ENCODE measurements at regions not wholly inside any gene's neighbourhood (a gene's known extent, or its start where the extent isn't known, plus 50 kb on each side); places are given as distances from the start of the nearest gene placed in this dataset.
A peak's percentile ranks its signal among the peaks of the same experiment; 100 is the strongest.
"Not testable (repeated sequence)": the region's sequence is repeated elsewhere in the genome, so short reads cannot be mapped to it uniquely, and the experiment has no call there.

- Histone ChIP-seq H3K27me3 (ENCODE audit: control insufficient read depth, insufficient read depth, low read length) (no peaks in the 10 kb centered on the region), H3K36me3 (ENCODE audit: control insufficient read depth, insufficient read depth, low read length) (no peaks in the 10 kb centered on the region), H3K4me3 (ENCODE audit: low read depth, low read length) (no peak overlapping the region), H3K4me1 (ENCODE audit: control insufficient read depth, insufficient read depth, low read length) (peaks cover 30% of the 10 kb centered on the region), H3K27ac (ENCODE audit: low read depth, low read length) (peak overlapping the region; percentile 57), H3K9ac (ENCODE audit: low read depth, low read length) (no peak overlapping the region), H3K9me3 (ENCODE audit: control insufficient read depth, insufficient read depth, low read length) (no peaks in the 10 kb centered on the region)
Observed at GRCh38 chr9:24036459-24036858, 210.4 kb upstream of the ELAVL2 start.

- Histone ChIP-seq H3K4me1 (ENCODE audit: control insufficient read depth, insufficient read depth, low read length) (peaks cover 30% of the 10 kb centered on the region), H3K27me3 (ENCODE audit: control insufficient read depth, insufficient read depth, low read length) (no peaks in the 10 kb centered on the region), H3K4me3 (ENCODE audit: low read depth, low read length) (no peak overlapping the region; the same call in 1 of the 2 replicates), H3K27ac (ENCODE audit: low read depth, low read length) (peak overlapping the region; percentile 57), H3K9me3 (ENCODE audit: control insufficient read depth, insufficient read depth, low read length) (no peaks in the 10 kb centered on the region), H3K36me3 (ENCODE audit: control insufficient read depth, insufficient read depth, low read length) (no peaks in the 10 kb centered on the region), H3K9ac (ENCODE audit: low read depth, low read length) (no peak overlapping the region)
Observed at GRCh38 chr9:24035816-24036215, 209.8 kb upstream of the ELAVL2 start.

- no peaks in the 10 kb centered on the region for H3K27me3 ChIP-seq (ENCODE audit: control insufficient read depth, insufficient read depth, low read length)
- no peak overlapping the region for H3K4me3 ChIP-seq (ENCODE audit: low read depth, low read length)
- peaks cover 18% of the 10 kb centered on the region for H3K4me1 ChIP-seq (ENCODE audit: control insufficient read depth, insufficient read depth, low read length)
- no peak overlapping the region for H3K9ac ChIP-seq (ENCODE audit: low read depth, low read length)
- H3K27ac ChIP-seq (ENCODE audit: low read depth, low read length): no peak overlapping the region
- H3K9me3 ChIP-seq (ENCODE audit: control insufficient read depth, insufficient read depth, low read length): no peaks in the 10 kb centered on the region
- H3K36me3 ChIP-seq (ENCODE audit: control insufficient read depth, insufficient read depth, low read length): no peaks in the 10 kb centered on the region
Observed at GRCh38 chr9:24011881-24012280, 185.8 kb upstream of the ELAVL2 start.

- no peaks in the 10 kb centered on the region for H3K27me3 ChIP-seq (ENCODE audit: control insufficient read depth, insufficient read depth, low read length)
- no peaks in the 10 kb centered on the region for H3K36me3 ChIP-seq (ENCODE audit: control insufficient read depth, insufficient read depth, low read length)
- no peak overlapping the region for H3K9ac ChIP-seq (ENCODE audit: low read depth, low read length)
- no peaks in the 10 kb centered on the region for H3K9me3 ChIP-seq (ENCODE audit: control insufficient read depth, insufficient read depth, low read length)
- H3K4me3 ChIP-seq (ENCODE audit: low read depth, low read length): no peak overlapping the region
- H3K27ac ChIP-seq (ENCODE audit: low read depth, low read length): no peak overlapping the region
- H3K4me1 ChIP-seq (ENCODE audit: control insufficient read depth, insufficient read depth, low read length): peaks cover 22% of the 10 kb centered on the region
Observed at GRCh38 chr9:24011009-24011717, 185.1 kb upstream of the ELAVL2 start.

- no peaks in the 10 kb centered on the region for H3K9me3 ChIP-seq (ENCODE audit: control insufficient read depth, insufficient read depth, low read length)
Observed at GRCh38 chr9:24009322-24009721, 183.3 kb upstream of the ELAVL2 start.

GRCh38 chr9:24007185-24007584, 181.1 kb upstream of the ELAVL2 start:
- Histone ChIP-seq H3K27me3 (ENCODE audit: control insufficient read depth, insufficient read depth, low read length) (no peaks in the 10 kb centered on the region), H3K4me3 (ENCODE audit: low read depth, low read length) (no peak overlapping the region), H3K27ac (ENCODE audit: low read depth, low read length) (no peak overlapping the region), H3K9me3 (ENCODE audit: control insufficient read depth, insufficient read depth, low read length) (no peaks in the 10 kb centered on the region), H3K4me1 (ENCODE audit: control insufficient read depth, insufficient read depth, low read length) (peaks cover 22% of the 10 kb centered on the region), H3K36me3 (ENCODE audit: control insufficient read depth, insufficient read depth, low read length) (no peaks in the 10 kb centered on the region), H3K9ac (ENCODE audit: low read depth, low read length) (no peak overlapping the region)

More at GRCh38 chr9:24009322-24009721, 183.3 kb upstream of the ELAVL2 start:
- no peaks in the 10 kb centered on the region for H3K36me3 ChIP-seq (ENCODE audit: control insufficient read depth, insufficient read depth, low read length)
- H3K27me3 ChIP-seq (ENCODE audit: control insufficient read depth, insufficient read depth, low read length): no peaks in the 10 kb centered on the region
- no peak overlapping the region for H3K9ac ChIP-seq (ENCODE audit: low read depth, low read length)
- H3K27ac ChIP-seq (ENCODE audit: low read depth, low read length): no peak overlapping the region
- peaks cover 22% of the 10 kb centered on the region for H3K4me1 ChIP-seq (ENCODE audit: control insufficient read depth, insufficient read depth, low read length)
- no peak overlapping the region for H3K4me3 ChIP-seq (ENCODE audit: low read depth, low read length)

- not testable (repeated sequence) for H3K9ac ChIP-seq (ENCODE audit: low read depth, low read length); H3K9me3 ChIP-seq (ENCODE audit: control insufficient read depth, insufficient read depth, low read length); H3K4me1 ChIP-seq (ENCODE audit: control insufficient read depth, insufficient read depth, low read length); H3K36me3 ChIP-seq (ENCODE audit: control insufficient read depth, insufficient read depth, low read length); H3K27me3 ChIP-seq (ENCODE audit: control insufficient read depth, insufficient read depth, low read length); H3K27ac ChIP-seq (ENCODE audit: low read depth, low read length); H3K4me3 ChIP-seq (ENCODE audit: low read depth, low read length)
Observed at GRCh38 chr9:23991874-23992273, 165.8 kb upstream of the ELAVL2 start.

GRCh38 chr9:23979491-23979890, 153.5 kb upstream of the ELAVL2 start:
- Histone ChIP-seq H3K27me3 (ENCODE audit: control insufficient read depth, insufficient read depth, low read length) (no peaks in the 10 kb centered on the region), H3K4me3 (ENCODE audit: low read depth, low read length) (no peak overlapping the region), H3K9me3 (ENCODE audit: control insufficient read depth, insufficient read depth, low read length) (no peaks in the 10 kb centered on the region), H3K27ac (ENCODE audit: low read depth, low read length) (no peak overlapping the region), H3K36me3 (ENCODE audit: control insufficient read depth, insufficient read depth, low read length) (no peaks in the 10 kb centered on the region), H3K4me1 (ENCODE audit: control insufficient read depth, insufficient read depth, low read length) (peaks cover 8% of the 10 kb centered on the region), H3K9ac (ENCODE audit: low read depth, low read length) (no peak overlapping the region)

GRCh38 chr9:23962101-23962500, 136.1 kb upstream of the ELAVL2 start:
- Histone ChIP-seq H3K9me3 (ENCODE audit: control insufficient read depth, insufficient read depth, low read length) (peaks cover 34% of the 10 kb centered on the region), H3K4me1 (ENCODE audit: control insufficient read depth, insufficient read depth, low read length) (no peaks in the 10 kb centered on the region), H3K9ac (ENCODE audit: low read depth, low read length) (no peak overlapping the region), H3K27me3 (ENCODE audit: control insufficient read depth, insufficient read depth, low read length) (no peaks in the 10 kb centered on the region), H3K36me3 (ENCODE audit: control insufficient read depth, insufficient read depth, low read length) (no peaks in the 10 kb centered on the region), H3K27ac (ENCODE audit: low read depth, low read length) (peak overlapping the region; percentile 61), H3K4me3 (ENCODE audit: low read depth, low read length) (no peak overlapping the region)

GRCh38 chr9:23945897-23946296, 119.9 kb upstream of the ELAVL2 start:
- Histone ChIP-seq H3K36me3 (ENCODE audit: control insufficient read depth, insufficient read depth, low read length) (no peaks in the 10 kb centered on the region), H3K9me3 (ENCODE audit: control insufficient read depth, insufficient read depth, low read length) (peaks cover 38% of the 10 kb centered on the region), H3K9ac (ENCODE audit: low read depth, low read length) (no peak overlapping the region)

GRCh38 chr9:23941051-23941450, 115.0 kb upstream of the ELAVL2 start:
- H3K9me3 ChIP-seq (ENCODE audit: control insufficient read depth, insufficient read depth, low read length): peaks cover 32% of the 10 kb centered on the region
- H3K9ac ChIP-seq (ENCODE audit: low read depth, low read length): no peak overlapping the region
- no peaks in the 10 kb centered on the region for H3K36me3 ChIP-seq (ENCODE audit: control insufficient read depth, insufficient read depth, low read length)
- no peak overlapping the region for H3K27ac ChIP-seq (ENCODE audit: low read depth, low read length)
- H3K4me1 ChIP-seq (ENCODE audit: control insufficient read depth, insufficient read depth, low read length): no peaks in the 10 kb centered on the region
- no peaks in the 10 kb centered on the region for H3K27me3 ChIP-seq (ENCODE audit: control insufficient read depth, insufficient read depth, low read length)
- H3K4me3 ChIP-seq (ENCODE audit: low read depth, low read length): no peak overlapping the region

More at GRCh38 chr9:23945897-23946296, 119.9 kb upstream of the ELAVL2 start:
- no peak overlapping the region for H3K4me3 ChIP-seq (ENCODE audit: low read depth, low read length)
- no peaks in the 10 kb centered on the region for H3K27me3 ChIP-seq (ENCODE audit: control insufficient read depth, insufficient read depth, low read length)
- H3K4me1 ChIP-seq (ENCODE audit: control insufficient read depth, insufficient read depth, low read length): no peaks in the 10 kb centered on the region
- no peak overlapping the region for H3K27ac ChIP-seq (ENCODE audit: low read depth, low read length)
